ENCODE measurements at regions not wholly inside any gene's neighbourhood (a gene's known extent, or its start where the extent isn't known, plus 50 kb on each side); places are given as distances from the start of the nearest gene placed in this dataset.

- no peak for DNase-seq (ENCODE audit: low spot score)
Observed at GRCh38 chr2:172231508-172231907, 128.8 kb upstream of the DLX2 start.

DNA sequence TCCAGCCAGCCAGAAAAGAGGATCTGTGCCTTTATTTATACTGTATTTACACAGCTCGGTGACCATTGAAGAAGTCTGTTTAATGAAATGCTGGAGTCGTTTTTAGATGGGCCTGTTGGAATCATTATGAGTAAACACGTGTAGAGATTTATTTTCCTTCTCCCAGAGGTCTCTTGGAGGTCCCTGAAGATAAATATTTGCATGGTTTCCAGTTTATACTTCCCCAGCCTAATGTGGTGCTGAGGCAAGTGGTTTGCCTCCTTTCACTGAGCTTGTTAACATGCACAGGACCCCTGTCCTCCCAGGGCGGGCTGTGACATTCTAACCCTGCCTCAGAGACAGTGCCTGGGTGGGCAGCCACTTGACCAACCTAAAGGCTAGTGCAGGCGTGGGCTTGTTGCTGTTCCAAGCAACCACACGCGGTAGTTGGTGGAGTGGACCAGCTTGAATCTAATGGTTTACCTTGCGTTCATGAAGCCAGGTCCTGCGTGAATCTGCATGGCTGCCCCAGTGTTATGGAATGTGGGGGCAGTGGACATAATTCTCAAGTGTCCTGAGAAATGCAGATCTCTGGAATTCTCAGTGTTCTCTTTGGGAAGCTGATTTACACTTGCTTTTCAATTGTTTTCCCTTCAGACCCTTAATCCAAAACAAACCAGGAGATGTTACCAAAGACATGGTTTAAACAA lies 130.2 kb upstream of the DLX2 start:
- DNase-seq (ENCODE audit: low spot score), result no peak

GRCh38 chr2:172233987-172234715 lies 131.5 kb upstream of the DLX2 start:
- DNase-seq (ENCODE audit: low spot score), result peak; percentile 34

DNA sequence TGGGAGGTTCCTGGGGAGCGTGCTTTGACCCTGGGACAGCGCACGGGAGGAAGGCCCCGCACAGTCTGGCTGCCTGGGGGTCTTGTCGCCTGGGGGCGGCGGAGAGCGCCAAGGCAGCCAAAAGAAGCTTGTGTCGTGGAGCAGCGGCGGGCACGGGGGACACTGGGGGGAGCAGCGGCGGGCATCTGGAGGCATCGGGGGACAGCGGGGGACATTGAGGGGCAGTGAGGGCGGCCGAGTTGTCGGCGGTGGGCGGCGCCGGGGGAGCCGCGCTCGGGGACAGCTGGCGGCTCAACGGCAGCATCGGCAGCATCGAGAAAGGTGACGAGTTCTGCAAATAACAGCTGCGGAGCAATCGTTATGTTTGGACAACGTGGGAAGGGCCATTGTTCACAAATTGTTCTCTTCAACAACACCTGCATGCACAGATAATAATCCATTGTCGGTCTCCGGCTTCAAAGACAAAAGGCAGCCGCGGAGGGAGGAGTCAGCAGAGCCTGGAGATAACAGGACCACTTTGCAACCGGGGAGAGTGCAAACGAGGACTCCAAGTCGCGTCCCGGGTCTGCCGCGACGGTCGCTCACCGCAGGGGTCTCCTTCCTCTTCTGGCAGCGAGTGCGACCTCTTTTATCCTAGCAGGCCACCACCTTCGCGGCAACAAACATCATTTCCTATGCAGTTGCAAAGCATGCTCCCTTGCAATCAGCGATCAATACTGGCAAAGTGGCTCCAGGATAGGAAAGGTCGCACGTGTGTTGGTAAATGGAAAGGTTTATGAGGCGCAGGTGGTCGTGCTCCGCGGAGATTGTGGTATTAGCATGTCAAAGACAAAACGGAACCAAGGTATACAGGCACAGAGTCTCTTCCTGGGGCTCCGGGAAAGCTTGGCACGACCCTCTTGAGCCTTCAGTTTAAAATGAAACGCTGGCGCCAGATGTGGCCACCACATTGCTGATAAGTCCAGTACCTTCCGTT lies 132.3 kb upstream of the DLX2 start:
- DNase-seq (ENCODE audit: low spot score), result no peak

DNA sequence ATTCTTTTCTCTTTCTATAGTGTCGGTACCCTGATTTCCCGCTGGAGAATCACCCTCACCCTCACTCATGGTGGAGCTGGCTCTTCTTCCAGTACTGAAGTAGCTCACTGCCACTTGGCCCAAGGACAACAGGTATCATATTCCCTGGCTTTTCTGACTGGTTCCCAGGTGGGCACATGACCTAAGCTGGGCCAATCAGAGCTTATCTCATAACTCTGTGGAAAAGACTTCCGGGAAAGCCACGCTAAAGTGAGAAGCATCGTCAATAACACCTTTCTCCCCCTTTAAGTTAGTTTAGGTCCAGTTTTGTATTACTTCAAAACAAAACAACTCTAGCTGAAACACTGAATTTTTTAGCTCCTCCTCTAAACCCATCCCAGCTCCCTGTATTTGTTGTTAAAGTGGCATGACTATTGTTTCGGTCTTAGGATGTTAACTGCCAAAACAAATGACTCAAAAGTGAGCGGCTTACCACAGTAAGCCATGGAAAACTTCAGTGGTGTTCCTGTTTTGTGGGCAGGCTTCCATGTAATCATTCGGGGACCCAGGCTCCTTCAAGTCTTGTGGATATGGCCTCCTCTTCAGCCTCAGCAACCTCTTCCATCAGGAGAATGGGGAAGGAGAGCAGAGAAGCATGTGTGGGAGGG lies 137.4 kb upstream of the DLX2 start:
- no peak for DNase-seq (ENCODE audit: low spot score)

- DNase-seq (ENCODE audit: low spot score), result peak; percentile 49
Observed at GRCh38 chr2:172241222-172241621, 138.5 kb upstream of the DLX2 start.

GRCh38 chr2:172242471-172242870 lies 139.8 kb upstream of the DLX2 start:
- DNase-seq (ENCODE audit: low spot score), result no peak

DNA sequence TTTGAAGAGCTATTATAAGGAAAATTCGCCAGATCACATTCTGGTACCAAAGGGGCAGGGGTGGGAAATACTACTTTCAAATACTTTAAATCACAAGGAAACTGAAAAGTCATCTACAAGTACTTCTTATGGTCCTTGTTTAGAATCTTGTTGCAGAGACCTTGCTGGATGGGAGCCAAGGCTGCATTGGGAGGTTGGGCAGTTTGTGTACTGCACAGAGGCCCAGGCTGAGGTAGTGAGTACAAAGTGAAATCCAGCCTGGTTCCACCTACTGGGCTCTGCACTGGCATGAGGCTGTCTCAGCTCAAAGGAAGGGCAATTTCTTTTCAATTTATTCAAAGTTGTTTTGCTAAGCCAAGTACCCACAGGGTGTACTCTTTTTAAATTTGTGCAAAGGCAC lies 140.3 kb upstream of the DLX2 start:
- no peak for DNase-seq (ENCODE audit: low spot score)

DNA sequence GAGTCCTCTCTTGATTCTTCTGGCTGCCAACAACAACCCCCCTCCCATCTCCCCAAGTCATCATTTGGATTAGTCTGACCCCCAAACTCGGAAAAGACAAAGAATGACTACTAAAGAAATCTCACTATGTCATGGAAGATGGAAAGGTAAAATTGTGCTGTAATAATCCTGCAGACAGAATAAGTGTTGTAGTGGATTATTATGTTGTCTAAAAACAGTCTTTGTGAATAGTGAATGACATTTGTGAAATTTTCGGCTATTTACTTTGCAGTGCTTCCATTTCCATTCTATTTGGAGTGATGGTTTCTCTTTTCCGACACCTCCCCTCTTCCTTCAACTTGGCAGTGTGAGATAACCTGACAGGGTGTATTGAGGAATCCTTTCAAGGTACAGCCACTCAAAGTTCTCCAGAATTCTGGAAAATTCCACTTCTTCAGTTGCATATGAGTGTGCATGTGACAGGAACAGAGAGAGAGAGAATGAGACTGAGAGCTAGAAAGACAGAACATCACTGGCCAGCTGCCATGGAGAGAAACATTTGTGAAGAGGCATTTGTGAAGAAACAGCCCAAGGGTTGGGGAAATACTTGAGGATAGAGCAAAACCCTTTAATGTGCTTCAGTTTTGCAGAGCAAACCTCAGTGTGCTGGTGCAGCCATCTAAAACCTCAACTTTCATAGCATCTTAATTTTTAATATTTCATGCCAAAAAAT lies 141.9 kb upstream of the DLX2 start:
- no peak for DNase-seq (ENCODE audit: low spot score)

GRCh38 chr2:172246649-172247048 lies 143.9 kb upstream of the DLX2 start:
- DNase-seq (ENCODE audit: low spot score), result no peak

GRCh38 chr2:172247203-172247602 lies 144.5 kb upstream of the DLX2 start:
- no peak for DNase-seq (ENCODE audit: low spot score)

DNA sequence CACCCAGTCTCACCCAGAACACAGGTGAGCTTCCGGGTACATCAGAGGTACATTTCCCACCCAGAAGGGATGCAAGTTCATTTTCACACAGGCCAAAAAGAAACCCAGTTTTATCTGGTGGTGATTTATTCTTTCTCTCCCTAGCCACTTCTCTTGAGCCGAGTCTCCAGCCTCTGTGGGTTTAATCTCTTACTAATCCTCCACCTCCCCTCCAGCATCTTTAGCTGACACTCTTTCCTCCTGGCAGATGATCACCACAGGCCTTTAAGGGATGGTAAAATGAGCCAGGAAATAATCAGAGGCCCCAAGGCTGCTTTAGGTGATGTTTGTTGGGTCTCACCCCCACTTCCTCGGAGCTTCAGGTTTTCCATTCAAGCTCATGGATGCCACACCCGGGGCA lies 145.7 kb upstream of the DLX2 start:
- DNase-seq (ENCODE audit: low spot score), result no peak

- no peak for DNase-seq (ENCODE audit: low spot score)
Observed at GRCh38 chr2:172248785-172249187, 146.1 kb upstream of the DLX2 start.

DNA sequence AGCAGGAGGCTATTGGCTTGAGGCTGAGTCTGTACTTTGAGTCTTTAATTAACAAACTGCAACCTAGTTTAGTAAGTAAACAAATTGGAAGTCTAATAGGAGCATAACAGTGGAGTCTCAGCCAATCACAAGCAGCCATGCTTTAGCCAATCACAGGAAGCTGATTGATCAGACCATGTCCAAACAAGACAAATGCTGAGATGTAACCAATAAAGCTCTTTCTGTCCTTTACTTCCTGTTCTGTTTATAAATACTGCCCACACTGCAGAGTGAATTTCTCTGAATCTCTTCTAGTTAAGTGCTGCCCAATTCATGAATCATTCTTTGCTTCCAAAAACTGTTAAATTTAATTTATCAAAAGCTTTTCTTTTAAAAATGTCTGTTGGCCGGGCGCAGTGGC lies 146.6 kb upstream of the DLX2 start:
- DNase-seq (ENCODE audit: low spot score), result no peak

- no peak for DNase-seq (ENCODE audit: low spot score)
Observed at GRCh38 chr2:172249986-172250385, 147.3 kb upstream of the DLX2 start.

GRCh38 chr2:172251231-172251630 lies 148.5 kb upstream of the DLX2 start:
- no peak for DNase-seq (ENCODE audit: low spot score)

DNA sequence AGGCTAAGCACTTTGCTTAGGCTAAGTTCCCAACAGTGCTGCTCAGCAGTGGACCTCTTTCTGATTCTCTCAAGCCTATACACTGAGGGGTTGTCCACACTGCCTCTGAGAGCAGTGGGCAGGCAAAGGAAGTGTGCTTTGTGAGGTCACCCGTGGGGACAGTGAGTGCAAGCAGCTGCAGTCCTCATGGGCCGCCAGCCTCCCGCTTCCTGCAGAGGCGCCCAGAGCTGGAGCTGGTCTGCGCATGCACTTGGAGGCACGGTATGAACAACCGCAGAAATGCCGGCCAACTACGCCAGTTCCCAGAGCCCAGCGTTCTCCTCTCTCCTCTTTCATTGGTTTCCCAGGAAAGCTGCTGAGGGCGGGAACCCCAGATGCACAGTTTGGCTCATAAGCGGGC lies 149.5 kb upstream of the DLX2 start:
- no peak for DNase-seq (ENCODE audit: low spot score)

DNA sequence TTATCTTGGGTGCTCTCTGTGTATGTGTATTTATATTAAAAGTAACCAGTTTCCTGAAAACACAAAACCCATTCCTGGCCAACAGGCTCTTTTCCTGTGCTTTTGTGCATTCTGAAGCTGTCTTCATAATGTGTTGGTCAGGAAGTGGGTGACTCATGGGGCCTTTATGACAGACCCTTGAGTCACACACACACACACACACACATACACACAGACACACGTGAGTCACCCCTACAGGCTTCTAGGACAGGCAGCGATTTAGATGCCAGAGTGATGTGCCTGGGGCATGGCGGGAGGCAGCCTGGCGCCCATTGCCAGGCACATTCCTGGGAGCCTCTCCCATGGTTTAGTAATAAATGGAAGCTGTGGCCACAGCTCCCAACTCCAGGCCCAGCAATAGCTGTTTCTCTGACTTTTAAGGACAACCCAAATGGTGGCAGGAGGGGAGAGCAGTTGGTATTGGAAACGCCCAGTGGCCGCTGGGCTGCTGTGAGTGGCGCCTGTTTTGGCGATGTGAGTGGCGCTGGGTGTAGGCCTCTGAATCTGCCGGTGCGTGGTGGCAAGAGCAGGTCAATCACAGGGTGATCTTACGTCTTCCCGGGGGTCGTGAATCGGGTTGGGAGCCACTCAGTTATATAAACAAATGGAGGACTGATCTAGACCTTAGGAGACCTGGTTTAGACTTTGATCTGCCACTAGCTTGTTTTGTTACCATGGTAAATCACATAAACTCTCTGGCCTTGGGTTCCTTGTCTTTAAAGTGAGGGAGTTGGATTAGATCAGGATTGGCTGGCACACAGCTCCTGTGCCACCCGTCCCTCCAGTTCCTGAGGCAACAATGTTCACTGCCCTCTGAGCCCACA lies 150.7 kb upstream of the DLX2 start:
- no peak for DNase-seq (ENCODE audit: low spot score)

- DNase-seq (ENCODE audit: low spot score), result no peak
Observed at GRCh38 chr2:172256886-172257285, 154.2 kb upstream of the DLX2 start.

DNA sequence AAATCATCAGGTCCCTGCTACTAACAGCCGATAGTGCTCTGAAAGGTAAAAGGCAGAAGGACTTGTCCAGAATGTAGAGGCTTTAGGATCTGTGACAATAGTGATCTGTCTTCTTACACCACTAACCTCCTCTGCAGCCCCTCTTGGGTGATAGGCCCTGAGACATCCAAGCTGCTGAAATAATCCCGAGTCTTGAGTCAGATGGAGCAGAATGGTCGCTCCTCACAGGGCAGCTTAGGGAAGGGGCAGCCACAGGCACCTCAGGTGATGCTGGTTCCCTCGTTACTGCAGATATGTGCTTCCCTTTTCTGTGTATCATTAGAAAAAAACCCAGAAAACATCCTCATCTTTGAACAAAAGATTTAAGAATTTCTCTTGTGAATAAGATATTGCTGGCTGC lies 157.1 kb upstream of the DLX2 start:
- DNase-seq (ENCODE audit: low spot score), result no peak

DNA sequence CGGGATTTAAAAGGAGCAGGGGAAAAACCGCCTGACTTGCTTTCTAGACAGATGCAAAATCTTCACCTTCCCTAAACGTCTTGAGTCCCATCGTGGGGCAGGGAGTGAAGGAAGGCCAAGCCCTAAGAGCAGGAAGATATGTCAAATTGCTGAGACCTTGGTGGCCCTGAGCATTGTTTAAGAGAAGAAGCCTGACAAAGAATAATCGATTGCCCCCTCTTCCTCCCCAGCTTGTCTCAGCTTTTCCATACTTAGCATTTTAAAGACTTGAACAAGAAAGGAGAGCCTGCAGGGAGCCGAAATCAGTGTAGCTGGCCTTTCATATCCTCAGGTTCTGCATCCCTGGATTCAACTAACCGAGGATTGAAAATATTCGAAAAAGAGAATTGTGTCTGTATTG lies 157.6 kb upstream of the DLX2 start:
- no peak for DNase-seq (ENCODE audit: low spot score)

Measured in putamen (tissue), 1 donor.